IPS-15b (cell line): ENCODE measurements at regions not wholly inside any gene's neighbourhood (a gene's known extent, or its start where the extent isn't known, plus 50 kb on each side); places are given as distances from the start of the nearest gene placed in this dataset.

Source experiments
- H3K27me3 ChIP-seq: one replicate; pipeline ENCODE4 v1.6.1; 2013; ENCODE audit warnings: low read length; ENCODE audit not compliant: control insufficient read depth, insufficient read depth
- H3K36me3 ChIP-seq: one replicate; pipeline ENCODE4 v1.6.1; 2013; ENCODE audit warnings: low read length; ENCODE audit not compliant: control insufficient read depth, insufficient read depth
- H3K4me1 ChIP-seq: one replicate; pipeline ENCODE4 v1.6.1; 2013; ENCODE audit warnings: mild to moderate bottlenecking, low read length; ENCODE audit not compliant: control insufficient read depth, insufficient read depth
- H3K4me3 ChIP-seq: one replicate; pipeline ENCODE4 v1.5.1; 2013; ENCODE audit warnings: low read depth, low read length
- H3K9ac ChIP-seq: one replicate; pipeline ENCODE4 v1.6.1; 2013; ENCODE audit warnings: low read depth, mild to moderate bottlenecking, low read length
- H3K9me3 ChIP-seq: one replicate; pipeline ENCODE4 v1.6.1; 2013; ENCODE audit warnings: mild to moderate bottlenecking, low read length; ENCODE audit not compliant: control insufficient read depth, insufficient read depth

DNA sequence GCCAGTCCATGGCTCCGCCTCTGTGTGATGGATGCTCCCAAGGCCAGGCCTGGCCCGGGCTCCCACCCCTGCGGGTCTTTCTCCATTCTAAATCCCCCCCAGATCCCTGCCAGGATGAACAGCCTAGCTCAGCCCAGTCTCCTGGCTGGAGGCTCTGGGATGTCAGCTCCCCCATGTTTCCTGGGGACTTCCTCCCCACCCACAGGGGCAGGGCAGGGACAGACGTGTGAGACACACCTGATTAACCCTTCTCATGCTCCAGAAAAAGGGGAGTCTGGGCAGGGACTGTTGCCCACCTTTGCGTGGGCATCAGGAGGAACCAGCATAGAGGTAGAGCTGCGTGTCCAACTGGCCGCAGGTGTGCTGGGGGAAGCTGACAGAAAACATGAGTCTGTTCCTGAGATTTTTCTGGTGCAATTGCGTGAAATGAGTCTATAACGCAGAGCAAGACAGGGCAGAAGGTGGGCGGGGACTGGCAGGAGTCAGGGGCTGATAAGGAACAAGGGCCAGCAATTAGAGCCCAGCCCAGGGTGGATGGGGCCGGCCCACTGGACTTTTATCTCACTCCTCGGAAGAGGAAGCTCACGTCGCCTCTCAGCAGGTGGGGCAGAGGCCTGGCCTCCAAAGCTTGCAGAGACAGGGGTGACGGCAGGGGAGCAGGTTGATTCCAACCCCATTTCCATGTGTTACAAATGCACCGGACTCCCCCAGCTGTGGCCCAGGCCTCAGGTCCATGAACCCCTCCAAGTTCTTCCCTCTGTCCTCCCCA, 238.2 kb downstream of the RBFOX3 start:
- Histone ChIP-seq H3K4me1 (no peaks in the 10 kb centered on the region), H3K36me3 (no peaks in the 10 kb centered on the region), H3K9ac (no peak overlapping the region), H3K27me3 (no peaks in the 10 kb centered on the region), H3K9me3 (no peaks in the 10 kb centered on the region), H3K4me3 (no peak overlapping the region)

DNA sequence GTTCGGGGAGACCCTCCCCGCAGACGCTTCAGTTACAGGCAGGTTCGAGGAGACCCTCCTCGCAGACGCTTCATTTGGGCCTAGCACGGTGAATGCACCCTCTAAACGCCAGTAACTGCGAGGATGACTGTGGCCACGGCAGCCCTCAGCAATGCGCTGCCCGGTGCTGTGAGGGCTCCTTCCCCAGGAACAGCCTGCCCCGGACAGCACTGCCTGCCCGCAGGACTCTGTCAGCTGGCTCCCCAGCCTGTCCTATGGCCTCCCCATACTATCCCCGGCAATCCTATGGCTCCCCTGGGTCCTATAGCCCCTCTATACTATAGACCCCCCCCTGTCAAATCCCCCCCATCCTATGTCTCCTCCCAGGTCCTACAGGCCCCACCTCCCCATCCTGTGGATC, 238.9 kb downstream of the RBFOX3 start:
- Histone ChIP-seq H3K4me1 (no peaks in the 10 kb centered on the region), H3K36me3 (no peaks in the 10 kb centered on the region), H3K27me3 (no peaks in the 10 kb centered on the region), H3K9ac (no peak overlapping the region), H3K9me3 (no peaks in the 10 kb centered on the region), H3K4me3 (no peak overlapping the region)

DNA sequence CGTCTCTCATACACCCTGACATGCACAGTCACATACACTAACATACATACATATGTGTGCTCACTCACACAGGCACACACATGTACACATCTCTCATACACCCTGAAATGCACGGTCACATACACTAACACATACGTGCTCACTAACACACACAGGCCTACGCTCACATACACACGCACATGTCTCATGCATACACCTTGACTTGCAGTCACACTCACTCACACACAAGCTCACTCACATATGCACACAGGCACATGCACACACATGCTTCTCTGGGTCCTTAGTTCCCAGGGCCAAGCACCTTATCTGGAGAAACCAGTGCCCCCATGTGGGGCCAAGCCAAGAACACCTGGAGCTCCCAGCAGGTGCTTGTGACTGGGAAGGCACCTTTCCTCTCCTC, 240.3 kb downstream of the RBFOX3 start:
- Histone ChIP-seq H3K4me3 (no peak overlapping the region), H3K36me3 (no peaks in the 10 kb centered on the region), H3K27me3 (no peaks in the 10 kb centered on the region), H3K9ac (no peak overlapping the region), H3K9me3 (no peaks in the 10 kb centered on the region), H3K4me1 (no peaks in the 10 kb centered on the region)

DNA sequence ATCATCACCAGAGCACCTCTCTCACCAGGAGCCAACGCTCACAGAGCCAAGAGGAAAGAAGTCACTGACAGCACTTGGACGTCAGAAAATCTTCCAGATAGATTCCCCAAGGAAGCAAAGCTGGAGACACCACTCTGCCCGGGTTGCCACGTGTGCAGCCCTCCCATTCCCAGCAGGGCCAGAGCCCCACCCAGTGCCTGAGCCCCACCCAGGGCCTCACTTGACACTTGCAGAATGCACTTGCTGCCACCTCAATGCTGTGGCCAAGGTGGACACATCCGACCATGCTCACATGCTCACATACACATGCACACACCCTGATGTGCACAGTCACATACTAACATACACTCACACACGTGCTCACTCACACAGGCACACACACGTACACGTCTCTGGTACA, 240.7 kb downstream of the RBFOX3 start:
- Histone ChIP-seq H3K9me3 (no peaks in the 10 kb centered on the region), H3K36me3 (no peaks in the 10 kb centered on the region), H3K4me1 (no peaks in the 10 kb centered on the region), H3K9ac (no peak overlapping the region), H3K27me3 (no peaks in the 10 kb centered on the region), H3K4me3 (no peak overlapping the region)

DNA sequence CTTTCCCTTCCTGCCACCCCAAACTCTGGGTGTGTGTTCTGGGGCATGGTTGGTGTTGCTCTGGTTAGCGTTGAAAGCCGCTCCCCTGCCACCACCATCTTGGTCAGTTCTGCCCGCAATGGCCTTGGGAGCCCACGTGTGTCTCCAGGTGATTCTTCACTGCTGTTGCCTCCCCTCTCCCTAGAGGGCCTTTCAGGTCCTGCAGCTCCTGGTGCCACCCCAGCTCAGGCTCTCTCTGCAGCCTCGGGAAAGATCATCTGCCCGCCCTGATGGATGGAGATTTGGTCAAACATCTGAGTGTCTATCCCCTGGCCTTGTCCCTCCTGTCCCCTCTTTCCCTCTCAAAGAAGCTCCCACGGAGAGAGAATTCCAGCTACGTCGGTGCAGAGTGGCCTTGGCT, 241.3 kb downstream of the RBFOX3 start:
- Histone ChIP-seq H3K9me3 (no peaks in the 10 kb centered on the region), H3K27me3 (no peaks in the 10 kb centered on the region), H3K9ac (no peak overlapping the region), H3K4me3 (no peak overlapping the region), H3K4me1 (no peaks in the 10 kb centered on the region), H3K36me3 (no peaks in the 10 kb centered on the region)

DNA sequence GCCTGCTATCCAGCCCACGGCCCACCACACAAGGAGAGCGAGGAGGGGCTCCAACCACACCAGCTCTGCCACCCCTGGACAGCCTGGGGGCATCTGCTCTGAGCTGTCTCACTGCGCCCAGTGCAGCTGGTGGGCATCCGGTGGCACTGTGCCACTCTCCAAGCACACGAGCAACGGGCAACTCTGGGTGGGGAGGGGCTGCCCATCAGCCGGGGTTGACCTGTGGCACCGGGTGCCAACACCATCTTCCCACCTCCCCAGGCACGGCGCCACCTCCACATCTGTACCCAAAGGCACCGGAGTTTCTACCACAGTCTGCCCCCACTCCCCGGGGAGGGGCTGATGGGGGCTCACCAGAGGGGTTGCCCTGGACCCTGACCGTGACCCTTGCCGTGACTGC, 241.8 kb downstream of the RBFOX3 start:
- no peak overlapping the region for H3K4me3 ChIP-seq
- H3K9ac ChIP-seq, result no peak overlapping the region
- no peaks in the 10 kb centered on the region for H3K4me1 ChIP-seq
- no peaks in the 10 kb centered on the region for H3K27me3 ChIP-seq
- H3K36me3 ChIP-seq, result no peaks in the 10 kb centered on the region
- H3K9me3 ChIP-seq, result no peaks in the 10 kb centered on the region

DNA sequence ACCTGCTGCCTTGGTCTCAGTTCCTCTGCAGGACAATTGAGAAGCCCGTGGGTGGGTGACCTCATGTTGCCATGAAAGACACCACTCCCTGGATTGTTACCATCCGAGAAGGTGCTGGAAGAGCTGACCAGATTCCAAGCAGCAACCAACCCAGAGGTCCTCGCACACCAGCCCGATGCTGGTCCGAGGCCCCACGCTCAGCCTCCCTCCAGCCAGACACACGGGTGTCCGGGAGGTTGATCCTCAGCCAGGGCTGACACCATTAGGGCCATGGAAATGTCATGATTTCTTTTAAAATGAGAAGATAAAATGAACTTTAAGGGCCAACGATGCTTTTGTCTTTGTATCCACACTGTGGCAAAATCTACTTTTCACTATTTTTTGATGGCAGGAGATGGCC, 242.3 kb downstream of the RBFOX3 start:
- Histone ChIP-seq H3K4me1 (no peaks in the 10 kb centered on the region), H3K36me3 (no peaks in the 10 kb centered on the region), H3K27me3 (no peaks in the 10 kb centered on the region), H3K4me3 (no peak overlapping the region), H3K9ac (no peak overlapping the region), H3K9me3 (no peaks in the 10 kb centered on the region)

DNA sequence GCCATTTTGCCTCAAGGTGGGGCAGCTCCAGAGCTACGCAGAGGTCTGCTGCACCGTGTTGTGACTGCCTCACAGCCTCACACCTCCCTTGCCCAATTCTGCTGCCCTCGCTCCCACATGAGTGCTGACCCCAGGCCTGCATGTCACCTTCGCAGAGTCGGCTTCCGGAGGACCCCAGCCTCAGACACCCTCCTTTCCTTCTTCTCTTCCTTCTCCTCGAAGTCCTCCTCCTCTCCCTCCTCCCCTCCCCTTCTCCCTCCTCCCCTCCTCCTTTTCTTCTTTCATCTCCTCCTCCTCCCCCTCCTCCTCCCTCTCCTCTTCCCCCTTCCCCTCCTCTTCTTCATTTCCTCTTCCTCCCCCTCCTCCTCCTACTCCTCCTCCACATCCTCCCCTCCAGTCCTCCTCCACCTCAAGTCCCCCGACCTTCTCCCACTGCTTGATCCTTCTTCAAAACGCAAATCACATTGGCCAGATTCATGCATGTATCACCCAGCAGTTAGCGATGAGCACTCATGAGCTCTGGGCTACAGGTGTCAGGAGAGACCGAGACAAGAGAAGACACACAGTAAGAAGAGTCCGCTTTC, 243.8 kb downstream of the RBFOX3 start:
- Histone ChIP-seq H3K9me3 (no peaks in the 10 kb centered on the region), H3K36me3 (no peaks in the 10 kb centered on the region), H3K4me3 (no peak overlapping the region), H3K9ac (no peak overlapping the region), H3K27me3 (no peaks in the 10 kb centered on the region), H3K4me1 (no peaks in the 10 kb centered on the region)

DNA sequence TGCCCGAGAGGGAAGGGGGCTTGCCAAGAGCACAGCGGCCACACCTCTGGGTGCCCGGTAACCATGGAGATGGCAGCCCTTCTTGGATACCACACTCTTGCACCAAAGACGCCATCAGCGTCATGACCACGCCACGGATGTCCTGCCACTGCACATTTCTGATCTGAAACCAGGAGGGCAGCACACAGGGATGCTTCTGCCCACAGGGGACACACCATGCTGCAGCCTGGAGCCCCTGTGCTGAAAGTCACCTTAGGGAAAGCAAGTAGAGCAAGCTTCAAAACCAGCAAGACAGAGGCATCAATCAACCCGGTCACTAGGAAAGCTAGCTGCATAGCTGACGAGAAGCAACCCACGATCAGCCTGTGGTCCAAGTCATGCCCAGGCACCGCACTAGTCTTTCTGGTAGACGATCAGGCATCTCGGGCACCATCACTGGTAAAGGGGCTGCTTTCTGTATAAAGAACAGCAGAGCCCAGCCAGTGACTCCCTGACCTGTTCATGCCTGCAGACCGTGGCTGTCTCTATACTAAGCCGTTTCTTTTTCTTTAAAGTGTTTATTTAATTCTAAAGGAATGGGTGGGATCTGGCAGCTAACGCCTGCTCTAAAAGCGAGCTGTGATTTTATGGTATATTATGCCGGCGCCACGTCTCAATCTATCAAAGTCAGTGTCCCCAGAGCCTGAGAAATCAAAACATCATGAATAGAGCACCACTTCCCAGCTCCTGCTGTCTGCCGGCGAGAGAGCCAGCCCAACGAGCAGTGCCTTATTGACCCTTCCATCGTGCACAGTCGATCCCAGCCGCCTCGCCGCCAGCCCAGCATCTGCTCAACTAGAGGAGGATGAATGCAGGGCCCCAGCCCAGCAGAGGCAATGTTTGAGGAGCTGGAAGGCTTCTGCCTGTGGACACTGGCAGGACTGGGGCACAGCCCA, 244.7 kb downstream of the RBFOX3 start:
- H3K36me3 ChIP-seq, result no peaks in the 10 kb centered on the region
- no peaks in the 10 kb centered on the region for H3K4me1 ChIP-seq
- no peaks in the 10 kb centered on the region for H3K27me3 ChIP-seq
- H3K9me3 ChIP-seq, result no peaks in the 10 kb centered on the region
- H3K4me3 ChIP-seq, result no peak overlapping the region
- no peak overlapping the region for H3K9ac ChIP-seq

DNA sequence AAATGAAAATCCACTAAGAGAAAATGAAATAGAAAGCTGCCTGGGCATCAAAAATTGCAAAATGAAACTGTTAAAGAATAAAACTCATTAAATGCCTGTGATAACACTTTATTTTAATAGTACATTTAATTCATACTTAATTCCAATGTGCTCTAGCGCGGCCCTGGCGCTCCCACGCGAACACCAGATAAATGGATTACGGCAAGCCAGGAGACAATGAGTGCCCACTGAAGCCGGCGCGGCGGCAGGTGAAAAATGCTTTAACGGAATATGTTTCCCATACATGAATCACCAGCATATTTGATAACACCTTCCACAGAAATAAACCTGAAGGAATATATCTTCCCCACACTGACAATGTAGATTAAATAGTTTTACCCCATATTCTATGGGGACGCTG, 245.5 kb downstream of the RBFOX3 start:
- Histone ChIP-seq H3K36me3 (no peaks in the 10 kb centered on the region), H3K27me3 (no peaks in the 10 kb centered on the region)

DNA sequence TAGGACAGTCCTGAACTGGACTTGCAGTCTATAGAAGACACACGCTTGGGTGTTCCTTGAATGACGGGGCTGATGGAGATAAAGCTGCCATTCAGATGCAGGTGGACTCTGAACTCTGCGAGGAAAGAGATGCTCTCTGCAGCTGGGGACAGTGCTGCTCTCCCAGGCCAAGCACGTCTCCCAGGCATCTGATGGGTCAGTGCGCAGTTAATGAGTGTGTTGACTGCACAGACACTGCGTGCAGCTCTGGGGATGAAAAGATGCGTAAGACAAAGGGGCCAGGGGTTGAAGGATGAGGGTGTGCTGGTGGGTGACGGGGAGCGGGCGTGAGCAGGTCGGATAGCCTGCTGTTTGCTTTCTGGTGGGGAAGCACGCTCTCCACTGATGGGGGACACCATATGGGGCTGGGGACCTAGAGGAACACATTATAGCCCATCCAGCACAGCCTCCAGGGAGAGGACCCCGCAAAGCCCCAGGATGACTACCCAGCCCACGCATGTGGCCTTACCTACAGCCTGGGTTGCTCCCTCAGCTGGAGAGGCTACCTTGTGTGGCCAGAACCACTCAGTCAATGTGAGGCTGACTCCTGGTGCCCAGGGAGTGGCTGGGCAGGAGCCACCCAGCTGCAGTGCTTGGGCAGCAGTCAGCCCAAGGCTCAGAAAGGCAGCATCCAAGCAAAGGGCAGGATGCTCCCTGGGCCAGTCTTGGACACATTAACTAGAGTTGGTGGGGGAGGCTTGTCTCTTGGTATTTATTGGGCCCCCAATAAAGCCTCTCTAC, 246.3 kb downstream of the RBFOX3 start:
- Histone ChIP-seq H3K4me3 (no peak overlapping the region), H3K36me3 (no peaks in the 10 kb centered on the region), H3K9ac (no peak overlapping the region), H3K4me1 (no peaks in the 10 kb centered on the region), H3K27me3 (no peaks in the 10 kb centered on the region), H3K9me3 (no peaks in the 10 kb centered on the region)

More for the DNA sequence above, 245.5 kb downstream of the RBFOX3 start:
- no peak overlapping the region for H3K4me3 ChIP-seq
- H3K9ac ChIP-seq, result no peak overlapping the region
- no peaks in the 10 kb centered on the region for H3K9me3 ChIP-seq
- no peaks in the 10 kb centered on the region for H3K4me1 ChIP-seq
